Loucy (cell line): ENCODE measurements at regions not wholly inside any gene's neighbourhood (a gene's known extent, or its start where the extent isn't known, plus 50 kb on each side); places are given as distances from the start of the nearest gene placed in this dataset.

Experiments
- CTCF ChIP-seq: fragments of 200-600 bp; sonication (generic); conservative IDR thresholded peaks from 2 replicates; pipeline ENCODE4 v1.5.1; 2014; ENCODE audit warnings: mild to moderate bottlenecking, antibody characterized with exemption, low read length
- EZH2phosphoT487 ChIP-seq: fragments of 200-600 bp; IDR thresholded peaks from 2 replicates; pipeline ENCODE4 v1.6.1; 2018; ENCODE audit warnings: antibody characterized with exemption, mild to moderate bottlenecking, moderate library complexity, borderline replicate concordance

- TF ChIP-seq CTCF (no peak), EZH2phosphoT487 (no peak)
Measured at GRCh38 chr3:158976966-158977365, 175.1 kb downstream of the MFSD1 start.
